HCT116 (cell line): ENCODE measurements at regions not wholly inside any gene's neighbourhood (a gene's known extent, or its start where the extent isn't known, plus 50 kb on each side); places are given as distances from the start of the nearest gene placed in this dataset.

Experiments
- ATAC-seq: fragments of 200-7000 bp; cut with Tn5 transposase; 2 replicates; pipeline ENCODE4 v1.9.1; 2020; ENCODE audit warnings: mild to moderate bottlenecking, moderate library complexity
- BruUV-seq: library from RNA; stranded (reverse); fragments of 400-500 nt; replicated peaks from 2 replicates; lab custom pipeline; 2021; lab: Mats Ljungman, UMichigan
- CTCF ChIA-PET: fragments of 300-600 bp; sonication (Branson Sonifier 250); formaldehyde crosslinking; loops from one replicate; lab custom pipeline; 2021; ENCODE audit warnings: antibody characterized with exemption; lab: Charles Lee
- POLR2A ChIA-PET: fragments of 300-600, 350-600 bp; sonication (Branson Sonifier 250); formaldehyde crosslinking; loops from one replicate; lab custom pipeline; 2021; ENCODE audit warnings: antibody characterized with exemption; lab: Charles Lee
- RAD21 ChIA-PET, 2 experiments: fragments of 300-600 bp; sonication (Branson Sonifier 250); formaldehyde crosslinking; loops; one replicate each; lab custom pipeline; 2023; ENCODE audit warnings: low total read pairs in 2 of 2; ENCODE audit not compliant: uncharacterized antibody in 2 of 2, unreplicated experiment in 2 of 2, low non-redundant PET in 1 of 2; lab: Charles Lee
- DNase-seq: peaks from one replicate; pipeline ENCODE4 v3.0.0-alpha.2; 2010; ENCODE audit warnings: low read depth, low spot score
- H2AFZ ChIP-seq: fragments of 200-600 bp; shearing (Covaris generic), sonication (generic); 2 replicates; pipeline ENCODE4 v1.6.1; 2017; ENCODE audit warnings: low read depth, mixed run types, mixed read lengths, antibody characterized with exemption, low read length; ENCODE audit not compliant: poor library complexity, severe bottlenecking
- H3K27ac ChIP-seq: 2 replicates; pipeline ENCODE4 v1.5.1; 2012; ENCODE audit warnings: low read depth, low read length
- H3K27me3 ChIP-seq: fragments of 200-600 bp; sonication (generic); 2 replicates; pipeline ENCODE4 v1.6.1; 2016; ENCODE audit warnings: mixed run types, low read length, mixed read lengths; ENCODE audit not compliant: insufficient read depth
- H3K36me3 ChIP-seq, 2 experiments: fragments of 200-500 bp in 1 of 2; fragments of 200-600 bp in 1 of 2; sonication (Bioruptor generic) in 1 of 2; sonication (generic) in 1 of 2; 2 replicates each; pipeline versions ENCODE4 v1.5.1 to v1.6.1; 2014 to 2016; ENCODE audit warnings: low read length in 2 of 2, inconsistent platforms in 1 of 2, mixed read lengths in 1 of 2, mixed run types in 1 of 2; ENCODE audit not compliant: insufficient read depth in 2 of 2, control insufficient read depth in 1 of 2
- H3K4me1 ChIP-seq, 2 experiments: fragments of 200-600 bp in 1 of 2; sonication (generic) in 1 of 2; 2 replicates each; pipeline versions ENCODE4 v1.5.1 to v1.6.1; 2012 to 2017; ENCODE audit warnings: low read length in 2 of 2, inconsistent platforms in 1 of 2, mild to moderate bottlenecking in 1 of 2, mixed read lengths in 1 of 2, mixed run types in 1 of 2, moderate library complexity in 1 of 2; ENCODE audit not compliant: insufficient read depth in 2 of 2, control insufficient read depth in 1 of 2
- H3K4me2 ChIP-seq: fragments of 200-600 bp; sonication (generic); 2 replicates; pipeline ENCODE4 v1.6.1; 2017; ENCODE audit warnings: mixed run types, low read length, mixed read lengths
- H3K4me3 ChIP-seq, 2 experiments: fragments of 200-600 bp in 1 of 2; sonication (generic) in 1 of 2; replicated peaks in 1 of 2; 2 replicates each; pipeline ENCODE4 v1.5.1; 2011 to 2016; ENCODE audit warnings: low read length in 2 of 2, control low read depth in 1 of 2, low read depth in 1 of 2, mild to moderate bottlenecking in 1 of 2, mixed read lengths in 1 of 2, mixed run types in 1 of 2
- H3K79me2 ChIP-seq: fragments of 200-600 bp; sonication (generic); 2 replicates; pipeline ENCODE4 v1.6.1; 2017; ENCODE audit warnings: mild to moderate bottlenecking, mixed run types, low read length, moderate library complexity, mixed read lengths; ENCODE audit not compliant: insufficient read depth
- H3K9ac ChIP-seq: fragments of 200-600 bp; sonication (generic); 2 replicates; pipeline ENCODE4 v1.6.1; 2016; ENCODE audit warnings: low read length, mixed read lengths
- H3K9me2 ChIP-seq: fragments of 200-600 bp; sonication (generic), shearing (Covaris generic); 2 replicates; pipeline ENCODE4 v1.6.1; 2017; ENCODE audit warnings: mixed run types, mild to moderate bottlenecking, moderate library complexity; ENCODE audit not compliant: insufficient read depth
- H3K9me3 ChIP-seq, 2 experiments: fragments of 200-500 bp in 1 of 2; fragments of 200-600 bp in 1 of 2; sonication (Bioruptor generic) in 1 of 2; sonication (generic) in 1 of 2; 2 replicates each; pipeline ENCODE4 v1.6.1; 2014 to 2017; ENCODE audit warnings: low read length in 2 of 2, mixed read lengths in 2 of 2, inconsistent platforms in 1 of 2, low read depth in 1 of 2, mild to moderate bottlenecking in 1 of 2, mixed run types in 1 of 2, moderate library complexity in 1 of 2; ENCODE audit not compliant: control insufficient read depth in 1 of 2, insufficient read depth in 1 of 2
- H4K20me1 ChIP-seq: fragments of 200-600 bp; sonication (generic), shearing (Covaris generic); 2 replicates; pipeline ENCODE4 v1.6.1; 2017; ENCODE audit warnings: mixed run types, mild to moderate bottlenecking, moderate library complexity; ENCODE audit not compliant: insufficient read depth
- ELF1 ChIP-seq: IDR thresholded peaks from 2 replicates; pipeline ENCODE4 v1.6.1; 2012; ENCODE audit warnings: low read depth, borderline replicate concordance
- EZH2phosphoT487 ChIP-seq: fragments of 200-600 bp; IDR thresholded peaks from 2 replicates; pipeline ENCODE4 v1.6.1; 2018; ENCODE audit warnings: antibody characterized with exemption, borderline replicate concordance
- YY1 ChIP-seq: IDR thresholded peaks from 2 replicates; pipeline ENCODE4 v1.6.1; 2011; ENCODE audit warnings: low read length, low read depth, moderate library complexity, mild to moderate bottlenecking; ENCODE audit not compliant: insufficient replicate concordance; ENCODE audit errors: extremely low read depth
- ZNF274 ChIP-seq: fragments of 200-500 bp; sonication (Bioruptor generic); IDR thresholded peaks from 2 replicates; pipeline ENCODE4 v1.6.1; 2014; ENCODE audit warnings: mild to moderate bottlenecking, low read depth, low read length, inconsistent platforms
- intact Hi-C: fragments of 100-400 bp; cut with micrococcal nuclease; formaldehyde crosslinking; loops from 2 replicates; pipeline ENCODE4 v1.10.0; 2022
- TF ChIP-seq, protein P1 (sequence below): IDR thresholded peaks from 2 replicates; pipeline ENCODE4 v1.6.1; 2011; ENCODE audit warnings: mild to moderate bottlenecking, low read length, moderate library complexity; ENCODE audit not compliant: insufficient replicate concordance; ENCODE audit errors: extremely low read depth
- TF ChIP-seq, protein P2 (sequence below), 3 experiments: fragments of 200-600 bp in 1 of 3; sonication (generic) in 1 of 3; IDR thresholded peaks in 2 of 3; conservative IDR thresholded peaks in 1 of 3; 2 replicates each; pipeline ENCODE4 v1.5.1; 2012 to 2017; ENCODE audit warnings: low read depth in 2 of 3, low read length in 2 of 3, antibody characterized with exemption in 1 of 3, borderline replicate concordance in 1 of 3, control low read depth in 1 of 3, mild to moderate bottlenecking in 1 of 3, mixed read lengths in 1 of 3, mixed run types in 1 of 3, moderate library complexity in 1 of 3; ENCODE audit not compliant: insufficient read depth in 1 of 3

DNA sequence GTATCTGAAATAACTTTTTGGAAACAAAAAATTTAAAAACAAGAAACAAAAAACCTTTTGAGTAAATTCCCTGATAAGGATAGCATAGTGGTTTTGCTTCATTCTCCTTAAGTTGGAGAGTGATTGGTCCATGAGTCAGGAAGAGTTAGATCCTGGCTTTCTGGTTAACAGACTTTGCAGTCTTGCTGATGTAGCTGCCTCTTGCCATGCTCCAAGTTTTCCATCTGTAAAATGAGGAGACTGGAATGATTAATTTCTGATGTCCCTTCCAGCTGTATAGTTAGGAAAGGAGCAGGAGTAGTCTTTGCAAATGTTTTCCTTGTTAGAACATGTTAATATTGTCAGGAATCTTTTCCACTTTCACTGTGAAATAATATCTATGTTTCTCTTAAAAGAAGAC lies 266.6 kb downstream of the DNAJB9 start:
- Histone ChIP-seq H3K9me2 (no peaks in the 10 kb centered on the region), H4K20me1 (no peaks in the 10 kb centered on the region), H3K9ac (no peak overlapping the region), H3K79me2 (no peaks in the 10 kb centered on the region), H3K36me3 (no peaks in the 10 kb centered on the region), H2AFZ (no peak overlapping the region), H3K4me3 (no peak overlapping the region), H3K4me1 (no peaks in the 10 kb centered on the region), H3K4me2 (no peak overlapping the region), H3K27ac (no peak overlapping the region), H3K9me3 (no peaks in the 10 kb centered on the region), H3K27me3 (no peaks in the 10 kb centered on the region)
- CTCF ChIA-PET, result no interaction called here
- DNase-seq (no peak), ATAC-seq (no peak)
- BruUV-seq, result no TSS peak
- RAD21 ChIA-PET, result no interaction called here
- TF ChIP-seq, protein P1, sequence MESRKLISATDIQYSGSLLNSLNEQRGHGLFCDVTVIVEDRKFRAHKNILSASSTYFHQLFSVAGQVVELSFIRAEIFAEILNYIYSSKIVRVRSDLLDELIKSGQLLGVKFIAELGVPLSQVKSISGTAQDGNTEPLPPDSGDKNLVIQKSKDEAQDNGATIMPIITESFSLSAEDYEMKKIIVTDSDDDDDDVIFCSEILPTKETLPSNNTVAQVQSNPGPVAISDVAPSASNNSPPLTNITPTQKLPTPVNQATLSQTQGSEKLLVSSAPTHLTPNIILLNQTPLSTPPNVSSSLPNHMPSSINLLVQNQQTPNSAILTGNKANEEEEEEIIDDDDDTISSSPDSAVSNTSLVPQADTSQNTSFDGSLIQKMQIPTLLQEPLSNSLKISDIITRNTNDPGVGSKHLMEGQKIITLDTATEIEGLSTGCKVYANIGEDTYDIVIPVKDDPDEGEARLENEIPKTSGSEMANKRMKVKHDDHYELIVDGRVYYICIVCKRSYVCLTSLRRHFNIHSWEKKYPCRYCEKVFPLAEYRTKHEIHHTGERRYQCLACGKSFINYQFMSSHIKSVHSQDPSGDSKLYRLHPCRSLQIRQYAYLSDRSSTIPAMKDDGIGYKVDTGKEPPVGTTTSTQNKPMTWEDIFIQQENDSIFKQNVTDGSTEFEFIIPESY, result no peak
- TF ChIP-seq EZH2phosphoT487 (no peak), ZNF274 (no peak), YY1 (no peak), ELF1 (no peak)
- TF ChIP-seq, protein P2, sequence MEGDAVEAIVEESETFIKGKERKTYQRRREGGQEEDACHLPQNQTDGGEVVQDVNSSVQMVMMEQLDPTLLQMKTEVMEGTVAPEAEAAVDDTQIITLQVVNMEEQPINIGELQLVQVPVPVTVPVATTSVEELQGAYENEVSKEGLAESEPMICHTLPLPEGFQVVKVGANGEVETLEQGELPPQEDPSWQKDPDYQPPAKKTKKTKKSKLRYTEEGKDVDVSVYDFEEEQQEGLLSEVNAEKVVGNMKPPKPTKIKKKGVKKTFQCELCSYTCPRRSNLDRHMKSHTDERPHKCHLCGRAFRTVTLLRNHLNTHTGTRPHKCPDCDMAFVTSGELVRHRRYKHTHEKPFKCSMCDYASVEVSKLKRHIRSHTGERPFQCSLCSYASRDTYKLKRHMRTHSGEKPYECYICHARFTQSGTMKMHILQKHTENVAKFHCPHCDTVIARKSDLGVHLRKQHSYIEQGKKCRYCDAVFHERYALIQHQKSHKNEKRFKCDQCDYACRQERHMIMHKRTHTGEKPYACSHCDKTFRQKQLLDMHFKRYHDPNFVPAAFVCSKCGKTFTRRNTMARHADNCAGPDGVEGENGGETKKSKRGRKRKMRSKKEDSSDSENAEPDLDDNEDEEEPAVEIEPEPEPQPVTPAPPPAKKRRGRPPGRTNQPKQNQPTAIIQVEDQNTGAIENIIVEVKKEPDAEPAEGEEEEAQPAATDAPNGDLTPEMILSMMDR (IDR thresholded peaks at IDR 0.05 in 2 of 3, conservative IDR thresholded peaks at IDR 0.05 in 1 of 3; ENCODE audit: borderline replicate concordance in 1 of 3, insufficient read depth in 1 of 3, low read depth in 2 of 3, low read length in 2 of 3), result no peak
- POLR2A ChIA-PET, result no interaction called here
- intact Hi-C loops, result no loop called here
